Activated naive CD4-positive, alpha-beta T cell treated with anti-CD3 and anti-CD28 coated beads, Interleukin-2, amount 50 U/mL, for 16 hours (primary cell): ENCODE measurements at regions not wholly inside any gene's neighbourhood (a gene's known extent, or its start where the extent isn't known, plus 50 kb on each side); places are given as distances from the start of the nearest gene placed in this dataset.

Experiments used
- DNase-seq: peaks from one replicate; pipeline ENCODE4 v3.0.0-alpha.2; 2020

DNA sequence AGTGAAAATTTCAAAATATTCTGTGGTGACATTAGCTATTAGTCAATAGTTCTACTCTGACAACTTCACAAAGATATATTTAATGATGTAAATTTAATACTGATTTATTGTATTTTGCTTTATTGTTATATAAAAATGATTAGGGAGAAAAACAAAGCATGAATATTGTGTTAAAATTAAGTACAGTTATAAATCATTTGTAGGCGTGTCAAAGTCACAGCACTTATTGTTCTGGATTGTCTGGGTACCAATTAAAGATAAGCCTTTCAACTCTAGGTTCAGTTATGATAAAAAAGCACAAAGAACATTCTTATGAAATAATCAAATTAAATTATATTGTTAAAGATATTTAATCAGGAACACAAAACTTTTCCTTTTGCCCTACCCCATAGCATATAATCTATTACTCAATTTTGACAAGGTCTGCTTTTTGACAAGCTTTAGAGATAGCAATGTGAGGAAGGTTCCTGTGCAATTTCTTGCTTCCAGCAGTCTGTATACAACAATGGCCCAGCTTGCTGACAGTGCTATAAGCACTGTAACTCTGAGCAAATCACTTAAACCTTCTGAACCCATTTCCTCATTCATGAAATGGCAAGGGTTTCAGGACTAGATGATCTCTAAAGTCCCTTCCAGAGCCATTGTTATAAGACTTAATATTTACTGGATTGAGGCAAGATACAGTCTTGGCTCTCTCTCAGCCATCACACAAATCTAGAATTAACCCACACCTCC, 910.3 kb upstream of the LCORL start:
- DNase-seq, result no peak

DNA sequence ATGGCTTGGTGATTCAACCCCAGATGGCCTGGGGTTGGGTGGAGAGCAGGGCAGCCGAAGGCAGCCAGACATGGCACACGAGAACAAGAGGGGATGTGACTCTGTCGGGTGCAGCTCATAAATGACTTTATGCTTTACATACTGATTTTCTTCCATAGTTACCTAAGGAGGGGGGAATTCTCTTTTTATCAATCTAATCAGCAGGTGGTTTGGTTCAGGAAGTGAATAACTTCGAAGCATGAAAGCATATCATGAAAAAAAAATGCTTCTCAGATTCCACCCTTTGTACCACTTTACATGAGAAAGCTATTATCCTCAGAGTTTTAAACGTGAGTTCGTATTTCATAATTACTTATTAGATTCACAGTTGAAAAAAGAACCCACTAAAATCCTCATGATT, 908.9 kb upstream of the LCORL start:
- no peak for DNase-seq

DNA sequence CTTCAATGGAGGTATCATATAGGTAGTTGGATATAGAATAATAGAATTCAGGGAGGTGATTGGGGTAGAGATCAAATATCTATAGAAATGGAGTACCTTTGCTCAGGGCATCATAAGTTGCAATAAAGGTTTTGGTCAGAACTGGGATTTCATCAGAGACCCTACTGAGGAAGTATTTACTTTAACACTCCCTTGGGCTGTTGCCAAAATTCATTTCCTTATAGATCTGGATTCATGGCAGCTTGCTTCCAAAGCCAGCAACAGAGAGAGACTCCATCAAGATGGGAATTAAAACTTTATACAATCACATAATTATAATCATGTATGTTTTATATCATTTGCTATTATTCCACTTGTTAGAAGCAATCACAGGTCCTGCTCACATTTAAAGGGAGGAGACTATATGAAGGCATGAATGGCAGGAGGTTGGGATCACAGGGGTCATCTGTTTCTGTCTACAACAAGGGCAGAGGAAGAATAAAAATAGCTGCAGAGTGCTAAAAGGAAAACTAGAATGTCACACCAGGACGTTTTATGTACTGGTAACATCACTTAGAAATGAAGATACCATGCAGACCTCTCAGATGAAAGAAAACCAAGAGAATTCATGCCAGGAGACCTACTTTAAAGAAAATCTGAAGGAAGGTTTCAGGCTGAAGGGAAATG, 902.1 kb upstream of the LCORL start:
- DNase-seq, result no peak

DNA sequence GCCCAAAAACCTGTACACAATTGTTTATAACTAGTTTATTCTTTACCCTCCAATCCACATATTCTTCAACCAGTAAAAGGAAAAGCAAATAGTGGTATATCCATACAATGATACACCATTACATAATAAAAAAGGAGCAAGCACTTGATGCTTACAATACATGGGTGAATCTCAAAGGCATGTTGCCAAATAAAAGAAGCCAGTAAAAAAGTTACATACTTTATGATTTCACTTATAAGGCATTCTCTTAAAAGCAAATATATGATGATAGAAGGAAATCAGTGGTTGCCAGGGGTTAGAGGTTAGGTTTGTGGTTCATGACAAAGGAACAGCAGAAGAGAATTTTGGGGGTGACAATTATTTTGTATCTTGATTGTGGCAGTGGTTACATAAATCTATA, 896.1 kb upstream of the LCORL start:
- no peak for DNase-seq

DNA sequence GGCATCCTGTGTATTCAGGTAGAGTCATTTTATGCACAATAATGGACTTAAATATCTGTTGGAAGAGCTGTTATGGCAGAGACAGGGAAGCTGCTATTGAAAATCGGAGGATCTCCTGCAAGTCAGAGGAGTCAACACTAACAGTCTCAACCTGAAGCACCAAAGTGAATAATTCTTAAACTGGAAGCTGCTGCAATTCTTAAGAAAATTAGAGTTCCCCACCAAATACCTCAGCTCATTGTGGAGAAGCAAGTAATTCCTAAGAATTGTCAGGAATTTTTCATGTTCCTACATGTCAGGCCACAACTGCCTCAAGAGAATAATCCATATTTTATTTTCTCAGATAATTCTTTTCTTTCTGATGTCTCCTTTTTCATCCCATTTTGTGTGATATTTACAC, 892.6 kb upstream of the LCORL start:
- no peak for DNase-seq

DNA sequence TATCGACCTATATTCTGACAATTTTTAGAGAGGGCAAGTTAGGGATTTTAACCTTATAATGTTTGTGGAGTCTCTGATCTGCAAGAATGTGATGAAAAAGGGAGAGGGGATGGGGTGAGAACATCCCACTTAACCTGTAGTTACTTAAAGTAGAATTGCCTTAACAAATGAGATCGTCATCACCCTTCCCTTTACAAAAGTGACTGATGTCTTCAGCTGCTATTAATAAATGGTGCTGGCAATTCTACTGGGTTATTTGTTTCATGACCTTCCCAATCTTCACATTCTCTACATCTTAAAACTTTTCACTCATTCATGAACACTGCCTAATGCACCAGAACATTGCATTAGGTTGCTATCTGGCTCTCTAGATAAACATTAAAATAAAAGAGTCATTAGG, 873.4 kb upstream of the LCORL start:
- no peak for DNase-seq

- DNase-seq, result no peak
Measured at GRCh38 chr4:18882468-18882867, 860.9 kb upstream of the LCORL start.

GRCh38 chr4:18881556-18881955, 860.0 kb upstream of the LCORL start:
- DNase-seq, result no peak

DNA sequence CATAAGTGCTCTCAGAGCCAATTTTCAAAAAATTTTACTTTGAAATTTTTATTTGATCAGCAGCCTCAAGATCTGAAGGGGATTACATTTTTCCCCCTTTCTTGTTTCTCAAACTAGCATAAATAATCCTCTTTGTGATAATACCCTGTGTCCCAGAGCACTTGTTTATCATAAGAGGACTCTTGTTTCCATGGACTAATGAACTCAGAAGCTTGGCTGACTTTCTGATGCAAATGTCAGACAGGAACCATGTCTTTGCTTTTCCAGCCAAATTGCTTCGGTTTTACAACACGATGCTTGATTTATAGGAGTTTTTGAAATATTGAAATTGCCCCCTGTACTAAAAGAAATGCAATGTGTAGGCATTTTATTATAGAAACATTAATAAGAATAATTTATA, 859.3 kb upstream of the LCORL start:
- DNase-seq, result no peak

GRCh38 chr4:18878561-18878960, 857.0 kb upstream of the LCORL start:
- DNase-seq, result no peak

GRCh38 chr4:18869166-18869565, 847.6 kb upstream of the LCORL start:
- no peak for DNase-seq

- no peak for DNase-seq
Measured at GRCh38 chr4:18860836-18861530, 839.4 kb upstream of the LCORL start.

DNA sequence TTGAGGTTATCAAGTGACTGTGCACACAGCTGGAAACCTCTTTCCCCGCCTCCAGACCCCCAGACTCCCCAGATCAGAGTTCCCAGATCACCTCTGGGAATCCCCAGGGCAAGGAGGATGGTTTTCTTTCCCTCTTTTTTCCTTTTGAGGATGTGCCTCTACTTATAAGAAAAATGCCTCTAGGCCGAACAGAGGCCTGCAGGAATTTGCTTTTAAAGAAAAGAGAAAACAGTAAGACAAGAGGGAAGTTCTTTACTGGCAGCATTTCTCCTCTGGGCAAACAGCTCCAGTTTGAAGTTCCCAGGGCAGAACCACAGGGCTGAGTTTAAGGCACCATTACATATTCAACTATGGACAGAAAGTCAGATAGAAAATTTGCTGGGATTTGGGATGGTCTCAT, 837.9 kb upstream of the LCORL start:
- no peak for DNase-seq

- no peak for DNase-seq
Measured at GRCh38 chr4:18858229-18858922, 836.8 kb upstream of the LCORL start.

GRCh38 chr4:18850867-18851266, 829.3 kb upstream of the LCORL start:
- no peak for DNase-seq

GRCh38 chr4:18847249-18847890, 825.8 kb upstream of the LCORL start:
- DNase-seq, result no peak

GRCh38 chr4:18846313-18846712, 824.8 kb upstream of the LCORL start:
- DNase-seq, result no peak

GRCh38 chr4:18844726-18845125, 823.2 kb upstream of the LCORL start:
- DNase-seq, result no peak

DNA sequence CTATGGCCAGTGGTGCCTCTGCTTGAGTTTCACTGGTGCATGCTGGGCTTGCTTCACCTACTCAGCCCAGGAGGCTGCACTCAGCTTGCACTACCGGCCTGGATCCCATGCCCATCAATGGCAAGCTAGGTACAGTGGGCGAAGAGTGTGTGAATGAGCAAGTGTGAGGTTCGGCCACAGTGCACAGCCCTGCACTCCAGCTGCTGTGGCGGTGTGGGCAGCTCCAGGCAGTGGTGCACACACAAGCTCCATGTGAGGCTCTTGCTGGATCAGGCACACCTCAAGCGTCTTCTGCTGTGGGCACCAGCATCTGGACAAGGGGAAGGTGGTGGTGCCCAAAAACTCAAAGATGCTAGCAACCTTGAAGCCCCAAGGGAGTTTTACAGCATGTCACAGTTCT, 820.9 kb upstream of the LCORL start:
- no peak for DNase-seq

- DNase-seq, result no peak
Measured at GRCh38 chr4:18840481-18840880, 818.9 kb upstream of the LCORL start.

DNA sequence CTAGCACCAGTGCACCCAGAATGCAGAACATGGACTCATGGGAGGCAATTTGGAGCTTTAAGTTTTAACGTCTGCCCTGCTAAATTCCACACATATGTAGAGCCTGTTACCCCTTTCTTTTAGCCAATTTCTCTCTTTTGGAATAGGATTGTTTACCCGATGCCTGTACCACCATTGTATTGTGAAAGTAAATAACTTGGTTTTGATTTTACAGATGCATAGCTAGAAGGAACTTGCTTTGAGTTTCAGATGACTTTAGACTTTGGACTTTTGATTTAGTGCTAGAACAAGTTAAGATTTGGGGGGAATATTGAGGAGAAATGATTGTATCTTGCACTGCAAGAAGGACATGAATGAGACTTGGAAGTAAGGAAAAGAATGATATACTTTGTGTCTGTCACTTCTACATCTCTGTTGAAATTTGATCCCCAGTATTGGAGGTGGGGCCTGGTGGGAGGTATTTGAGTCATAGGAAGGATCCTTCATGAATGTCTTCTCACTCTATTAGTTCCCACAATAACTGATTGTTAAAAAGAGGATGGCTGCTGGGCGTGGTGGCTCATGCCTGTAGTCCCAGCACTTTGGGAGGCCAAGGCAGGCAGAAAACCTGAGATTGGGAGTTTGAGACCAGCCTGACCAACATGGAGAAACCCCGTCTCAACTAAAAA, 794.8 kb upstream of the LCORL start:
- no peak for DNase-seq

DNA sequence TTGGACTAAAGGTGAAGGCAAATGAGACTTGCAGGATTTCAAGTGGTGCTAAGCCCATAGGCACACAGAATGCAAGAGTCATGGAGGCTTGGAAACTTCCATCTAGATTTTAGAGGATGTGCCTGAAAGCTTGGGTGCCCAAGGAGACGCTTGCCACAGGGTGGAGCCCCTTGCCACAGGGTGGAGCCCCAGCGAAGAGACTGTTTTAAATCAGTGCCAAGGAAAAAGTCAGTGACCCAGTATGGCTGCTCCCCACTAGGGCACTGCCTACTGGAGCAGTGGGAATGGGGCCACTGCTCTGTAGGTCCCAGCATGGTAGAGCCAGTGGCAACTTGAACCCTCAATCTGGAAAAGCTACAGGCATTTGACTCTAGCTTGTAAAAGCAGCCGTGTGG, 794.2 kb upstream of the LCORL start:
- DNase-seq, result no peak
